Tibial artery (tissue), 4 donors: ENCODE measurements at regions not wholly inside any gene's neighbourhood (a gene's known extent, or its start where the extent isn't known, plus 50 kb on each side); places are given as distances from the start of the nearest gene placed in this dataset.
A peak's percentile ranks its signal among the peaks of the same experiment; 100 is the strongest.

Source experiments
- DNase-seq, 2 donors: peaks; one replicate each; pipeline ENCODE4 v3.0.0-alpha.2; 2019
- H3K27ac ChIP-seq, 2 donors: fragments of 200-600 bp; sonication (generic) in 1 of 2; 1 replicate in 1 of 2; 2 replicates in 1 of 2; pipeline ENCODE4 v1.5.1; 2018 to 2019; ENCODE audit warnings: mild to moderate bottlenecking in 1 of 2
- H3K27me3 ChIP-seq, 2 donors: fragments of 200-600 bp; sonication (generic) in 1 of 2; one replicate each; pipeline versions ENCODE4 v1.5.1 to v1.6.0; 2016 to 2019
- H3K36me3 ChIP-seq, 3 donors: fragments of 200-600 bp; sonication (generic) in 2 of 3; one replicate each; pipeline ENCODE4 v1.5.1; 2016 to 2019; ENCODE audit warnings: mild to moderate bottlenecking in 2 of 3
- H3K4me1 ChIP-seq, 4 donors: fragments of 200-600 bp; sonication (generic) in 2 of 4; 1 replicate in 3 of 4; 2 replicates in 1 of 4; pipeline ENCODE4 v1.5.1; 2016 to 2019
- H3K4me3 ChIP-seq, 2 donors: fragments of 200-600 bp; sonication (generic) in 1 of 2; 1 replicate in 1 of 2; 2 replicates in 1 of 2; pipeline ENCODE4 v1.5.1; 2018 to 2019; ENCODE audit warnings: mild to moderate bottlenecking in 2 of 2
- H3K9me3 ChIP-seq, 3 donors: fragments of 200-600 bp; sonication (generic) in 1 of 3; one replicate each; pipeline ENCODE4 v1.5.1; 2016 to 2019
- CTCF ChIP-seq, 2 experiments: fragments of 200-600 bp in 1 of 2; fragments of 450-650 bp in 1 of 2; IDR thresholded peaks; one replicate each; pipeline ENCODE4 v1.5.1; 2017 to 2019; ENCODE audit warnings: antibody characterized with exemption in 2 of 2, mild to moderate bottlenecking in 1 of 2, moderate library complexity in 1 of 2
- intact Hi-C: fragments of 100-400 bp; cut with DNase I; formaldehyde crosslinking; loops from one replicate; pipeline ENCODE4 v1.15.0; 2023; ENCODE audit warnings: low total_unique reads

- TF ChIP-seq CTCF (IDR thresholded peaks at IDR 0.05): no peak
- intact Hi-C loops: no loop called here
- Histone ChIP-seq H3K27me3 (no peaks in the 10 kb centered on the region), H3K9me3 (peaks cover 5 to 9% (median 8%) of the 10 kb centered on the region in 3 donors), H3K36me3 (no peaks in the 10 kb centered on the region), H3K27ac (no peak overlapping the region), H3K4me3 (no peak overlapping the region), H3K4me1 (no peaks in the 10 kb centered on the region)
- no peak for DNase-seq
Observed at GRCh38 chr2:66317268-66317890, 117.5 kb upstream of the MEIS1 start.

GRCh38 chr2:66306483-66306882 lies 128.4 kb upstream of the MEIS1 start:
- no peak overlapping the region for H3K4me3 ChIP-seq
- no peaks in the 10 kb centered on the region for H3K27me3 ChIP-seq
- TF ChIP-seq CTCF (IDR thresholded peaks at IDR 0.05): no peak
- no peaks in the 10 kb centered on the region for H3K36me3 ChIP-seq
- H3K9me3 ChIP-seq: no peaks in the 10 kb centered on the region
- no peak for DNase-seq
- intact Hi-C loops: no loop called here
- peak overlapping the region; percentile 25 to 39 for H3K27ac ChIP-seq
- peaks cover 0 to 28% (median 10%) of the 10 kb centered on the region in 4 donors for H3K4me1 ChIP-seq

GRCh38 chr2:66305718-66306117 lies 129.2 kb upstream of the MEIS1 start:
- Histone ChIP-seq H3K27me3 (no peaks in the 10 kb centered on the region), H3K4me1 (peaks cover 0 to 34% (median 10%) of the 10 kb centered on the region in 4 donors), H3K36me3 (no peaks in the 10 kb centered on the region), H3K27ac (peak overlapping the region in 1 of 2 donors; percentile 25), H3K9me3 (no peaks in the 10 kb centered on the region), H3K4me3 (no peak overlapping the region)
- peak; percentile 63 to 84 for DNase-seq
- no peak for TF ChIP-seq CTCF (IDR thresholded peaks at IDR 0.05)
- intact Hi-C loops: no loop called here

GRCh38 chr2:66303471-66303870 lies 131.5 kb upstream of the MEIS1 start:
- Histone ChIP-seq H3K4me1 (peaks cover 0 to 41% (median 11%) of the 10 kb centered on the region in 4 donors), H3K4me3 (no peak overlapping the region), H3K27me3 (no peaks in the 10 kb centered on the region), H3K9me3 (no peaks in the 10 kb centered on the region), H3K36me3 (no peaks in the 10 kb centered on the region), H3K27ac (no peak overlapping the region)
- no peak for DNase-seq
- intact Hi-C loops: no loop called here
- TF ChIP-seq CTCF (IDR thresholded peaks at IDR 0.05): no peak

GRCh38 chr2:66301767-66302140 lies 133.2 kb upstream of the MEIS1 start:
- H3K4me3 ChIP-seq: peak overlapping the region; percentile 32 to 49
- H3K9me3 ChIP-seq: no peaks in the 10 kb centered on the region
- no peak for DNase-seq
- peaks cover 0 to 37% (median 10%) of the 10 kb centered on the region in 4 donors for H3K4me1 ChIP-seq
- no peak for TF ChIP-seq CTCF (IDR thresholded peaks at IDR 0.05)
- peak overlapping the region; percentile 60 to 79 for H3K27ac ChIP-seq
- no peaks in the 10 kb centered on the region for H3K27me3 ChIP-seq
- H3K36me3 ChIP-seq: no peaks in the 10 kb centered on the region
- intact Hi-C loops: no loop called here
